IPS-18c (cell line): ENCODE measurements at regions not wholly inside any gene's neighbourhood (a gene's known extent, or its start where the extent isn't known, plus 50 kb on each side); places are given as distances from the start of the nearest gene placed in this dataset.

ENCODE experiments used
- H3K4me3 ChIP-seq: 2 replicates; pipeline ENCODE4 v1.7.0; 2013; ENCODE audit warnings: low read depth, mild to moderate bottlenecking, low read length, moderate library complexity; ENCODE audit not compliant: insufficient read depth
- H3K9me3 ChIP-seq: one replicate; pipeline ENCODE4 v1.6.1; 2013; ENCODE audit warnings: mild to moderate bottlenecking, low read length, moderate library complexity; ENCODE audit not compliant: control insufficient read depth, insufficient read depth

- Histone ChIP-seq H3K4me3 (no peak overlapping the region), H3K9me3 (no peaks in the 10 kb centered on the region)
These were observed 74.7 kb downstream of the PSMG1 start for GRCh38 chr21:39108291-39109162.

- H3K4me3 ChIP-seq: no peak overlapping the region
- H3K9me3 ChIP-seq: no peaks in the 10 kb centered on the region
These were observed 75.5 kb downstream of the PSMG1 start for GRCh38 chr21:39107739-39108138.

GRCh38 chr21:39106881-39107462 is 76.3 kb downstream of the PSMG1 start:
- no peak overlapping the region for H3K4me3 ChIP-seq
- no peaks in the 10 kb centered on the region for H3K9me3 ChIP-seq

GRCh38 chr21:39105836-39106235 is 77.4 kb downstream of the PSMG1 start:
- Histone ChIP-seq H3K4me3 (no peak overlapping the region), H3K9me3 (no peaks in the 10 kb centered on the region)

GRCh38 chr21:39105341-39105765 is 77.9 kb downstream of the PSMG1 start:
- Histone ChIP-seq H3K9me3 (no peaks in the 10 kb centered on the region), H3K4me3 (no peak overlapping the region)

- Histone ChIP-seq H3K9me3 (no peaks in the 10 kb centered on the region), H3K4me3 (no peak overlapping the region)
These were observed 78.3 kb downstream of the PSMG1 start for GRCh38 chr21:39104911-39105310.

- H3K4me3 ChIP-seq: no peak overlapping the region
- H3K9me3 ChIP-seq: no peaks in the 10 kb centered on the region
These were observed 79.6 kb downstream of the PSMG1 start for GRCh38 chr21:39103689-39104088.

GRCh38 chr21:39099859-39100258 is 83.4 kb downstream of the PSMG1 start:
- no peak overlapping the region for H3K4me3 ChIP-seq

GRCh38 chr21:39098696-39099200 is 84.5 kb downstream of the PSMG1 start:
- no peak overlapping the region for H3K4me3 ChIP-seq

More at GRCh38 chr21:39099859-39100258, 83.4 kb downstream of the PSMG1 start:
- H3K9me3 ChIP-seq: no peaks in the 10 kb centered on the region

GRCh38 chr21:39097981-39098380 is 85.3 kb downstream of the PSMG1 start:
- H3K9me3 ChIP-seq: no peaks in the 10 kb centered on the region
- H3K4me3 ChIP-seq: no peak overlapping the region

More at GRCh38 chr21:39098696-39099200, 84.5 kb downstream of the PSMG1 start:
- no peaks in the 10 kb centered on the region for H3K9me3 ChIP-seq

- Histone ChIP-seq H3K4me3 (no peak overlapping the region), H3K9me3 (no peaks in the 10 kb centered on the region)
These were observed 85.9 kb downstream of the PSMG1 start for GRCh38 chr21:39097335-39097861.

- no peaks in the 10 kb centered on the region for H3K9me3 ChIP-seq
- H3K4me3 ChIP-seq: no peak overlapping the region
These were observed 86.5 kb downstream of the PSMG1 start for GRCh38 chr21:39096754-39097153.

- Histone ChIP-seq H3K9me3 (no peaks in the 10 kb centered on the region), H3K4me3 (no peak overlapping the region)
These were observed 87.6 kb downstream of the PSMG1 start for GRCh38 chr21:39095681-39096080.

GRCh38 chr21:39094847-39095579 is 88.2 kb downstream of the PSMG1 start:
- no peaks in the 10 kb centered on the region for H3K9me3 ChIP-seq
- no peak overlapping the region for H3K4me3 ChIP-seq

- Histone ChIP-seq H3K4me3 (no peak overlapping the region), H3K9me3 (no peaks in the 10 kb centered on the region)
These were observed 89.0 kb downstream of the PSMG1 start for GRCh38 chr21:39094087-39094780.

GRCh38 chr21:39093526-39093925 is 89.7 kb downstream of the PSMG1 start:
- no peak overlapping the region for H3K4me3 ChIP-seq

GRCh38 chr21:39088831-39089380 is 94.3 kb downstream of the PSMG1 start:
- Histone ChIP-seq H3K4me3 (no peak overlapping the region), H3K9me3 (no peaks in the 10 kb centered on the region)

More at GRCh38 chr21:39093526-39093925, 89.7 kb downstream of the PSMG1 start:
- H3K9me3 ChIP-seq: no peaks in the 10 kb centered on the region
